ENCODE measurements at regions not wholly inside any gene's neighbourhood (a gene's known extent, or its start where the extent isn't known, plus 50 kb on each side); places are given as distances from the start of the nearest gene placed in this dataset.
A peak's percentile ranks its signal among the peaks of the same experiment; 100 is the strongest.
"Not testable (repeated sequence)": the region's sequence is repeated elsewhere in the genome, so short reads cannot be mapped to it uniquely, and the experiment has no call there.

GRCh38 chr7:11251436-11251835 lies 277.8 kb downstream of the PHF14 start:
- no peak for FAIRE-seq
- DNase-seq (ENCODE audit: insufficient read length), result no peak
- TF ChIP-seq POLR2A (IDR thresholded peaks at IDR 0.05; ENCODE audit: low read depth, low read length) (no peak), POLR2AphosphoS5 (IDR thresholded peaks at IDR 0.05; ENCODE audit: low read depth, low read length) (no peak), TAF1 (IDR thresholded peaks at IDR 0.05; ENCODE audit: borderline replicate concordance, low read depth, low read length) (no peak)

- FAIRE-seq (no peak), DNase-seq (ENCODE audit: insufficient read length) (no peak)
- TF ChIP-seq POLR2AphosphoS5 (IDR thresholded peaks at IDR 0.05; ENCODE audit: low read depth, low read length), result no peak
- no peak for TF ChIP-seq TAF1 (IDR thresholded peaks at IDR 0.05; ENCODE audit: borderline replicate concordance, low read depth, low read length)
- no peak for TF ChIP-seq POLR2A (IDR thresholded peaks at IDR 0.05; ENCODE audit: low read depth, low read length)
Measured at GRCh38 chr7:11252011-11252607, 278.4 kb downstream of the PHF14 start.

GRCh38 chr7:11252705-11253272 lies 279.1 kb downstream of the PHF14 start:
- DNase-seq (ENCODE audit: insufficient read length) (no peak), FAIRE-seq (no peak)
- TF ChIP-seq POLR2AphosphoS5 (IDR thresholded peaks at IDR 0.05; ENCODE audit: low read depth, low read length) (no peak), TAF1 (IDR thresholded peaks at IDR 0.05; ENCODE audit: borderline replicate concordance, low read depth, low read length) (no peak)

- TF ChIP-seq POLR2AphosphoS5 (IDR thresholded peaks at IDR 0.05; ENCODE audit: low read depth, low read length), result no peak
- TF ChIP-seq POLR2A (IDR thresholded peaks at IDR 0.05; ENCODE audit: low read depth, low read length), result no peak
- no peak for TF ChIP-seq TAF1 (IDR thresholded peaks at IDR 0.05; ENCODE audit: borderline replicate concordance, low read depth, low read length)
- FAIRE-seq, result no peak
- DNase-seq (ENCODE audit: insufficient read length), result no peak
Measured at GRCh38 chr7:11256501-11256900, 282.8 kb downstream of the PHF14 start.

GRCh38 chr7:11261470-11261869 lies 287.8 kb downstream of the PHF14 start:
- TF ChIP-seq TAF1 (IDR thresholded peaks at IDR 0.05; ENCODE audit: borderline replicate concordance, low read depth, low read length) (no peak), POLR2AphosphoS5 (IDR thresholded peaks at IDR 0.05; ENCODE audit: low read depth, low read length) (no peak)
- no peak for DNase-seq (ENCODE audit: insufficient read length)
- no peak for FAIRE-seq

- DNase-seq (ENCODE audit: insufficient read length) (no peak), FAIRE-seq (no peak)
- TF ChIP-seq TAF1 (IDR thresholded peaks at IDR 0.05; ENCODE audit: borderline replicate concordance, low read depth, low read length) (no peak), POLR2A (IDR thresholded peaks at IDR 0.05; ENCODE audit: low read depth, low read length) (no peak), POLR2AphosphoS5 (IDR thresholded peaks at IDR 0.05; ENCODE audit: low read depth, low read length) (no peak)
Measured at GRCh38 chr7:11266101-11266500, 292.4 kb downstream of the PHF14 start.

GRCh38 chr7:11272352-11272751 lies 298.7 kb downstream of the PHF14 start:
- TF ChIP-seq TAF1 (IDR thresholded peaks at IDR 0.05; ENCODE audit: borderline replicate concordance, low read depth, low read length) (no peak), POLR2AphosphoS5 (IDR thresholded peaks at IDR 0.05; ENCODE audit: low read depth, low read length) (no peak), POLR2A (IDR thresholded peaks at IDR 0.05; ENCODE audit: low read depth, low read length) (no peak)
- no peak for FAIRE-seq
- DNase-seq (ENCODE audit: insufficient read length), result no peak

GRCh38 chr7:11274074-11274473 lies 300.4 kb downstream of the PHF14 start:
- DNase-seq (ENCODE audit: insufficient read length) (no peak), FAIRE-seq (no peak)
- no peak for TF ChIP-seq TAF1 (IDR thresholded peaks at IDR 0.05; ENCODE audit: borderline replicate concordance, low read depth, low read length)
- TF ChIP-seq POLR2A (IDR thresholded peaks at IDR 0.05; ENCODE audit: low read depth, low read length), result no peak
- no peak for TF ChIP-seq POLR2AphosphoS5 (IDR thresholded peaks at IDR 0.05; ENCODE audit: low read depth, low read length)

GRCh38 chr7:11281953-11282352 lies 308.3 kb downstream of the PHF14 start:
- TF ChIP-seq POLR2A (IDR thresholded peaks at IDR 0.05; ENCODE audit: low read depth, low read length), result no peak
- no peak for TF ChIP-seq POLR2AphosphoS5 (IDR thresholded peaks at IDR 0.05; ENCODE audit: low read depth, low read length)
- no peak for TF ChIP-seq TAF1 (IDR thresholded peaks at IDR 0.05; ENCODE audit: borderline replicate concordance, low read depth, low read length)
- DNase-seq (ENCODE audit: insufficient read length) (no peak), FAIRE-seq (no peak)

- FAIRE-seq; DNase-seq (ENCODE audit: insufficient read length): not testable (repeated sequence)
Measured at GRCh38 chr7:11283584-11283983, 309.9 kb downstream of the PHF14 start.

- FAIRE-seq, result no peak
- DNase-seq (ENCODE audit: insufficient read length), result no peak
Measured at GRCh38 chr7:11290863-11291262, 317.2 kb downstream of the PHF14 start.

GRCh38 chr7:11294218-11294617 lies 320.5 kb downstream of the PHF14 start:
- DNase-seq (ENCODE audit: insufficient read length) (no peak), FAIRE-seq (peak; percentile 51)

More at GRCh38 chr7:11290863-11291262, 317.2 kb downstream of the PHF14 start:
- TF ChIP-seq POLR2A (IDR thresholded peaks at IDR 0.05; ENCODE audit: low read depth, low read length), result no peak
- TF ChIP-seq POLR2AphosphoS5 (IDR thresholded peaks at IDR 0.05; ENCODE audit: low read depth, low read length), result no peak

GRCh38 chr7:11294965-11295364 lies 321.3 kb downstream of the PHF14 start:
- no peak for TF ChIP-seq POLR2A (IDR thresholded peaks at IDR 0.05; ENCODE audit: low read depth, low read length)
- no peak for TF ChIP-seq POLR2AphosphoS5 (IDR thresholded peaks at IDR 0.05; ENCODE audit: low read depth, low read length)
- no peak for TF ChIP-seq TAF1 (IDR thresholded peaks at IDR 0.05; ENCODE audit: borderline replicate concordance, low read depth, low read length)
- FAIRE-seq (no peak), DNase-seq (ENCODE audit: insufficient read length) (no peak)

More at GRCh38 chr7:11294218-11294617, 320.5 kb downstream of the PHF14 start:
- no peak for TF ChIP-seq POLR2A (IDR thresholded peaks at IDR 0.05; ENCODE audit: low read depth, low read length)
- TF ChIP-seq TAF1 (IDR thresholded peaks at IDR 0.05; ENCODE audit: borderline replicate concordance, low read depth, low read length), result no peak
- no peak for TF ChIP-seq POLR2AphosphoS5 (IDR thresholded peaks at IDR 0.05; ENCODE audit: low read depth, low read length)

Data from GM12892 (cell line).